ENCODE measurements at regions not wholly inside any gene's neighbourhood (a gene's known extent, or its start where the extent isn't known, plus 50 kb on each side); places are given as distances from the start of the nearest gene placed in this dataset.
"Not testable (repeated sequence)": the region's sequence is repeated elsewhere in the genome, so short reads cannot be mapped to it uniquely, and the experiment has no call there.

DNA sequence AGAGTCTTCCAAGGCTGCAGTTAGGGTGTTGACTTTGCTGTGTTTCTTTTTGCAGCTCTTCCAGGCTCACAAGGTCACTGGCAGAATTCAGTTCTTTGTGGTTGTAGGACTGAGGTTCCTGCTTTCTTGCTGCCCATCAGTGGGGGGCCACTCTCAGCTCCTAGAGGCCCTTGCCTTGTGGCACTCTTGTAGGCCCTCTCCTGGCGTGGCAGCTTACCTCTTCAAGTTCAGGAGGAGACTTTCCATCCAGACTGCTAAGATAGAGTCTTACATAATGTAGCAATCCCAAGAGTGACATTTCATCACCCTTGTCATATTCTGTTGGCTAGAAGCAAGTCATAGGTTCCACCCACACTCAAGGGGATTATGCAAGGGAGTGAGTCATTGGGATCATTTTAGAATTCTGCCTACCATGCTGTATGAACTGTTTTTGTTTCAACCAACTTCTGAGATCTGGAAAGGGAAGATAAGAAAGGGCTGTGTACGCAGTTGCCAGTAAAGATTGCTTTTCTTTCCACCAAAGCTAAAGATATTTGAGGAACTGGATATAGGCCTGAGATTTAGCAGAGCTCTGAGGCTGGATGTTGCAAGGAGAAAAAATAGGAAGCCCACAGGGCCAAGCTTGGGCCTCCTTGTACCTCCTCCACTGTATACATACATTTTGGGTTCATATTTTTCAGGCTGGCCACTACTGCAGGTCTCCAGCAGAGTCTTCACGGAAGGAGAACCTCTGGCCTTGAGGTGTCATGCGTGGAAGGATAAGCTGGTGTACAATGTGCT is 91.8 kb downstream of the FAM72C start:
- not testable (repeated sequence) for TF ChIP-seq EP300, POLR2A (IDR thresholded peaks at IDR 0.05)
- TF ChIP-seq, protein P1, sequence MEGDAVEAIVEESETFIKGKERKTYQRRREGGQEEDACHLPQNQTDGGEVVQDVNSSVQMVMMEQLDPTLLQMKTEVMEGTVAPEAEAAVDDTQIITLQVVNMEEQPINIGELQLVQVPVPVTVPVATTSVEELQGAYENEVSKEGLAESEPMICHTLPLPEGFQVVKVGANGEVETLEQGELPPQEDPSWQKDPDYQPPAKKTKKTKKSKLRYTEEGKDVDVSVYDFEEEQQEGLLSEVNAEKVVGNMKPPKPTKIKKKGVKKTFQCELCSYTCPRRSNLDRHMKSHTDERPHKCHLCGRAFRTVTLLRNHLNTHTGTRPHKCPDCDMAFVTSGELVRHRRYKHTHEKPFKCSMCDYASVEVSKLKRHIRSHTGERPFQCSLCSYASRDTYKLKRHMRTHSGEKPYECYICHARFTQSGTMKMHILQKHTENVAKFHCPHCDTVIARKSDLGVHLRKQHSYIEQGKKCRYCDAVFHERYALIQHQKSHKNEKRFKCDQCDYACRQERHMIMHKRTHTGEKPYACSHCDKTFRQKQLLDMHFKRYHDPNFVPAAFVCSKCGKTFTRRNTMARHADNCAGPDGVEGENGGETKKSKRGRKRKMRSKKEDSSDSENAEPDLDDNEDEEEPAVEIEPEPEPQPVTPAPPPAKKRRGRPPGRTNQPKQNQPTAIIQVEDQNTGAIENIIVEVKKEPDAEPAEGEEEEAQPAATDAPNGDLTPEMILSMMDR (IDR thresholded peaks at IDR 0.05) = not testable (repeated sequence)

Data from suprapubic skin (tissue), 3 donors.